Activated CD8-positive, alpha-beta memory T cell treated with anti-CD3 and anti-CD28 coated beads for 36 hours (primary cell): ENCODE measurements at regions not wholly inside any gene's neighbourhood (a gene's known extent, or its start where the extent isn't known, plus 50 kb on each side); places are given as distances from the start of the nearest gene placed in this dataset.

Experiments used
- CTCF ChIA-PET: fragments of 350-600 bp; sonication (Branson Sonifier 250); formaldehyde crosslinking; loops from one replicate; lab custom pipeline; 2021; ENCODE audit warnings: antibody characterized with exemption; lab: Charles Lee
- POLR2A ChIA-PET: fragments of 350-600 bp; sonication (Branson Sonifier 250); formaldehyde crosslinking; loops from one replicate; lab custom pipeline; 2021; ENCODE audit warnings: antibody characterized with exemption; lab: Charles Lee

DNA sequence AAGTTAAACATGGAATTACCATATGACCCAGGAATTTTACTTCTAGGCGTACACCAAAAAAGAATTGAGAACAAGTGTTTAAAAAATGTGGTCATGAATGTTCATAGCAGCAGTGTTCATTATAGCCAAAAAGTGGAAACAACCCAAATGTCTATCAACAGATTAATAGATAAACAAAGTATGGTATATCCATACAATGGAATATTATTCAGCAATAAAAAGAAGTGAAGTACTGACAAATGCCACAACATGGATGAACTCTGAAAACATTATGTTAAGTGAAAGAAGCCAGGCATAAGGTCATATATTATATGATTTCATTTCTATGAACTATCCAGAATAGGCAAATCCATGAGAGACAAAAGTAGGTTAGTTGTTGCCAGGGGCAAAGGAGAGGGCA, 141.7 kb upstream of the NAV2 start:
- ChIA-PET POLR2A (no interaction called here), CTCF (interaction anchor here (1.6 kb wide), 1 partner anchor 172 kb away, joined by 3 read pairs; no protein-coding TSS in a partner anchor)

DNA sequence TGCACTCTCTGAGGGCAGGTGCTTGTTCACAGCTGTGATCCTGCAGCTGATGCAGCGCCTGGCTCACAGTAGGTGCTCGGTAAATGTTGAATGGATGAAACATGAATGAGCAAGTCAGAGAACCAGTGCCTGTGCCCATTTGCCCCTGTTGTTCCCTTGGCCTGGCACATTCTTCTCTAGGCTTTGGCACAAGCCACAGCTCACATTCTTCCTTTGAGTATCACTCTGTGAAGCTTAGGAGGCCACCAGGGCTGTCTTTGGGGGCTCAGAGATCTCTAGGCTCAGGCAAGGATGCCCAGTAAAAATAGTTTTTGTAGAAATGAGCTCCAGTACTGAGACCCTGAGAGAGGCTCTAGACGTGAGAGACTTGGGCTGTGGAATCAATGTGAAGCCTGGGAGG, 144.6 kb upstream of the NAV2 start:
- POLR2A ChIA-PET = no interaction called here
- CTCF ChIA-PET = interaction anchor here (0.6 to 1.8 kb wide), 2 partner anchors 13 to 175 kb away, joined by 3 to 6 read pairs; no protein-coding TSS in a partner anchor

- ChIA-PET POLR2A (no interaction called here), CTCF (interaction anchor here (1.8 kb wide), 1 partner anchor 176 kb away, joined by 6 read pairs; no protein-coding TSS in a partner anchor)
These were observed 145.9 kb upstream of the NAV2 start for GRCh38 chr11:19566583-19567379.

DNA sequence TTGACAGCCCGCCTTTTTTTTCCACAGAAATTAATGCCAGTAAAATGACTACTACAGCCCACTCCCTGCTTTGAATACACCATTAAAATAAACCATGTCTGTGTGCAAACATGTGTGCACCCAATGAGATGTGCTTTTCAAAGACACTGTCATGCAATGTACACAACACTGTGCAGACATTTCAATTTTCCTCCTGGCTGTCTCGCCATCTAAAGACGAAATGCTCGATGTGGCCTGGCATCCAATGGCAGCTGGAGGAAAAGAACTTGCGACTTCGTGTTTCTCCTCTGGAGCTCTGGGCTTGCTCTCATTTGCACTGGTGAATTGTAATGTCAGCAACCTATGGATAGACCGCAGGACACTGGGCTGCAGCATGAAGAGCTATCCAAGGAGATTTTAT, 147.0 kb upstream of the NAV2 start:
- ChIA-PET CTCF (interaction anchor here (0.6 to 0.8 kb wide), 2 partner anchors 11 to 283 kb away, joined by 3 read pairs; no protein-coding TSS in a partner anchor), POLR2A (no interaction called here)

GRCh38 chr11:19562156-19562555, 150.5 kb upstream of the NAV2 start:
- ChIA-PET POLR2A (no interaction called here), CTCF (interaction anchor here (0.6 to 1.2 kb wide), 2 partner anchors 17 to 181 kb away, joined by 3 read pairs; no protein-coding TSS in a partner anchor)

DNA sequence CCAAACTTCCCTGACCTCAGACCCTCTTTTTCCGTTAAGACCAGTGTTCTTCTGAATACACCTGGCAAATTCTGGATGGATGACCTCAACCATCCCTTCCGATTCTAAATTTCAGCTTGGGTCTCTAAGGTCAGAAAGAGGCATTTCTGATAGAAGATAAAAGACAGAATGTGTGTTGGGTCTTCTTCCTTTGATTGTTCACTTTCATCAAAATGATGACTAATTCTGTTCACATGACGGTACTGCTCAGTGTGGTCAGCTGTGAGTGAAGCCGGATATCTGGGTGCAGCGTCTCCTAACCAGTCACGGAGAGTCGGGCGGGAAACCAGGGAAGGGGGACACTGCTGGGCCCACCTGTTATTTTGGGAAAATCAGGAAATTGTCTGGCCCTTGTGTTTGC, 151.6 kb upstream of the NAV2 start:
- ChIA-PET POLR2A (no interaction called here), CTCF (interaction anchor here (1.2 to 1.8 kb wide), 2 partner anchors 185 to 189 kb away, joined by 4 read pairs; no protein-coding TSS in a partner anchor)

DNA sequence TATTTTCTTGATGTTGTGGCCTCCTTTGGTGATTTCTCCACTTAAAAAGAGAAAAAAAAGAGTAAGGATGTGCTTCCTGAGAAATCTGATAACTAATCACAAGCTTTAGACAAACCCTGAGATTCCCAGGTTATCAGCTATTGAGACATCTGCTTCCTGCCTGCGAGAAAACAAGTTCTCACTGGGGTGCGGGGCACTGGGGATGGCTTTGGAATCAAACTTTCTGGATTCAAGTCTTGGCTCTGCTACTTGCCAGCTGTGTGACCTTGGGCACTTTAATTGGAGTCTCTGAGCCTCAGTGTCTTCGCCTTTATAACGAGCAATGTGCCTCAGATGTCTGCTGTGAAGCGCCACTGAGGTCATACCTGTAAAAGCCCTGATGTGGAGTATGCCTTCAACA, 152.5 kb upstream of the NAV2 start:
- ChIA-PET POLR2A (no interaction called here), CTCF (interaction anchor here (0.8 to 1.8 kb wide), 5 partner anchors 179 to 343 kb away, joined by 3 to 5 read pairs (median 4); no protein-coding TSS in a partner anchor)

DNA sequence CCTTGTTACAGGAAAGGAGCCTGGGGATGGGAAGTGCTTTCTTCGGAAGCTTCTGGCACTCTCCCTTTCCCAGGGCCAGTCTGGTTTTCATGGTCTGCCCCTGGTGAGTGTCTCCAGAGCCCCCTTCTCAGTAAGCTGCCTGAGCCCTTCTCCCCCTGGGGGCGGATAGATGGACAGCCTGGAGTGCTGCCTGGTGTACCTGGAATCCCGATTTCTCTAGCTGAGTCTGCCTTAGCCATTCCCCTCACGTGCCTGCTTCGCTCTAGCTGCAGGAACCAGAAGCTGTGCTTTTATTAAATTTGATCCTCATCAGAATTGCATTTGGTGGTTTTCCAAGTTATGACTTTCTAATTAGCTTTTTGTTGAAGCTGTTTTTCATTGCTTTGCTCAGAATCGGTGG, 152.9 kb upstream of the NAV2 start:
- POLR2A ChIA-PET = no interaction called here
- CTCF ChIA-PET = interaction anchor here (0.8 to 1.8 kb wide), 5 partner anchors 180 to 343 kb away, joined by 3 to 5 read pairs (median 4); no protein-coding TSS in a partner anchor

GRCh38 chr11:19558189-19558986, 154.2 kb upstream of the NAV2 start:
- CTCF ChIA-PET = interaction anchor here (1.2 kb wide), 1 partner anchor 184 kb away, joined by 5 read pairs; no protein-coding TSS in a partner anchor
- POLR2A ChIA-PET = no interaction called here

DNA sequence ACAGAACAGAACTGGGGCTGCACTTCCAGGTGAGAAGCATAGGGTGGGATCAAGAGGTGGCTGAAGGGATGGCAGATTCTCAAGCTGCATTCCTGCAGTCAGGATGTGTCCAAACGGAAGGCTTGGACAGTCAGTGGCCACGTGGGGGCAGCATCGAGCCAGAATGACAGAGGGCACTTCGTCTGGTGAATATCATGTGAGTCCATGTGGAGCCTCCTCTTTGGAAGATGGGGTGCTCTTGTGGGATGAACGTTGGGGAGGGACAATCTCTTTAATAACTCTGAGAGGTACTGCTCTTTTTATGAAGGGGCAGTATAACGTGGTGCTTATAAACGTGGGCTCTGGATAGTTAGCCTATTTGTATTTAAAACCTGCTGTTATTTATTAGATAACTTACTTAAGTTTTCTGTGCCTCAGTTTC, 154.9 kb upstream of the NAV2 start:
- ChIA-PET CTCF (interaction anchor here (0.6 to 1.2 kb wide), 6 partner anchors 11 to 349 kb away, joined by 3 to 5 read pairs (median 3); no protein-coding TSS in a partner anchor), POLR2A (no interaction called here)

- ChIA-PET POLR2A (no interaction called here), CTCF (interaction anchor here (0.6 to 5.3 kb wide), 8 partner anchors 10 to 349 kb away, joined by 3 to 18 read pairs (median 4); no protein-coding TSS in a partner anchor)
These were observed 155.5 kb upstream of the NAV2 start for GRCh38 chr11:19557185-19557584.

DNA sequence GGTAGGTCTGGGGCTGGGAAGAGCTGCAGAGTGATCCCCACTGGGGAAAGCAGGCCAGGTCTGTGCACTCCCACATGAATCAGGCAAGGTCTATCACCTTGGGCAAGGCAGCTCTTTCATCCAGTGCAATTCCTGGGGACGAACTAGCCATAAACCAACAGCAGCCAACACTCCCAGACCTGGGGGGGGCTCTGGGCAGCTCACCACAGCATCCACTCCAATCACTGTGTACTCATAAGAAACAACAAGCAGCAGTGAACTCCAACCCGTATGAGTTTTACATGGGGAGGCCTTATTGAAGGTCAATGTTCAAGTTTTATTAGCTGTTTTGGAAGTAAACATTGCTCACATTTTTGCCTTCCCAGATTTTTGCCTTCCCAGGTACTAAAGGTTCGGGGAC, 157.4 kb upstream of the NAV2 start:
- ChIA-PET CTCF (interaction anchor here (0.7 to 5.3 kb wide), 7 partner anchors 8 to 483 kb away, joined by 3 to 18 read pairs (median 3); no protein-coding TSS in a partner anchor), POLR2A (no interaction called here)

DNA sequence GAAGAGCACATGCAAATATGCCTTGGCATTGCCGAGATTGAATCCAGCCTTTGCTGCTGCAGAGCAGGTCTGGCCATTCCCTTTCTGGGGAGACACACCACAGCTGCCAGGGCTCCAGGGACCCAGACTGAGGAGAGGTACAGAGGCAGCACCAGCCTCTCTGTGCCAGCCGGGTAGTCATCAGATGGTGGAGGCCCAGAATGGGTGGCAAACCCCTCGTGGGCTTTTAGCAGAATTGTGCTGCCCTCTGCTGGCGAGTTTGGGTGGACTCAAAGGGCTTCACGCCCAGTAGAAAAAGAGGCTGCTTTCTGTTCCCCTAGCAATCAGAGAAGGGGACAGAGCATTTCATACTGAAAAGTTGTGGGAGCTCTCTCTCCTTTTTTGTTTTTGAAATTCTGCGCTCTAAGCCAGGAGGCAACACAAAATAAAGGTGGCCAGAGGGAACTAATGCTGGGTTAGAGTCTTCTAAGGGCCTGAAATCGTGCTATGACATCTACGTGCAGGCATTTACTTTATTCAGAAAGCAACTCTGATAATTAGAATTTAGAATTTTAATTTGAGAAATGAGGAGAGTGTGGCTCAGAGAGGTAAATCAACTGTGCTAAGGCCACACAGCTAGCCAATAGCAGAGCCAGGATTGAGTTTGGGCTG, 158.8 kb upstream of the NAV2 start:
- ChIA-PET CTCF (interaction anchor here (0.8 to 5.3 kb wide), 5 partner anchors 9 to 483 kb away, joined by 3 to 18 read pairs (median 5); no protein-coding TSS in a partner anchor), POLR2A (no interaction called here)

GRCh38 chr11:19552656-19553260, 159.9 kb upstream of the NAV2 start:
- ChIA-PET CTCF (interaction anchor here (0.8 to 5.3 kb wide), 4 partner anchors 49 to 482 kb away, joined by 3 to 18 read pairs (median 6); no protein-coding TSS in a partner anchor), POLR2A (no interaction called here)

DNA sequence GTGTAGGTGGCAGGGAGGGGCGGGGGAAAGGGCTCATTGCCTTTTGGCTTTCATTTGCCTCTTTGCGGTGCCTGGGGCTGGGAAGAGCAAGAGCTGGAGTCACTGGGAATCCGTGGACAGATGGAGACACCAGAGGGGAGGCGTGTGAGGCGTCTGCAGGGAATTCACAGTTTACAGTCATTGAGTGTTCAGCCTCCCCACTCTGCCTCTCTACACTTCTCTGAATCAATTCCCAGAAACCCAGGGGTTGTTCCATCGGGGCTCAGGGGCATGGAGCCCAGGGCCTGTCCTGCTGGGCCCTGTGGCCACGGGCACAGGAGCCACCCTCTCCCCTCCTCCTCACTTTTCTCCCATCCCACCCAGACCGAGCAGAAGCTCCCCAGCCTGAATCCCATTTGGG, 160.5 kb upstream of the NAV2 start:
- CTCF ChIA-PET = interaction anchor here (5.3 kb wide), 1 partner anchor 191 kb away, joined by 18 read pairs; no protein-coding TSS in a partner anchor

GRCh38 chr11:19551457-19551856, 161.2 kb upstream of the NAV2 start:
- ChIA-PET CTCF (no interaction called here), POLR2A (no interaction called here)

More for the DNA sequence above, 160.5 kb upstream of the NAV2 start:
- POLR2A ChIA-PET = no interaction called here

DNA sequence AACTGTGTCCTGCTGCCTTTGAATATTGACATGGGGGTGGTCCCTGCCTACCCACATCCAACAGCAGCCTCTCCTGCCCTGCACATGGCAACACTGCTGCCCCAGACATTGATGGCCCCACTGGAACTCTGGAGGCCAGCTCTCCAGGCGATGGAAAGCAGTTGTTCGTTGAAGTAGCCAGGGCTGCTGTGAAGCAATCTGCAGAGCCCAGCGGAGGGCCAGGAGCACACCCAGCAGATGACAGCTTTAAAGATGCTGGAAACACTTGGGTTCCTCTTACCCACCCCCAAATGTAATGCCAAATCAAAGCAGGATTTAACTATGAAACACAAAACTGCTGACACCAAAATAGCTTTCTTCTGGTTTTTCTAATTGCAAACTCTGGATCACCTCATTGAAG, 165.6 kb upstream of the NAV2 start:
- ChIA-PET POLR2A (interaction anchor here (0.6 kb wide), 1 partner anchor 281 kb away, joined by 5 read pairs; no protein-coding TSS in a partner anchor), CTCF (interaction anchor here (0.8 kb wide), 1 partner anchor 10 kb away, joined by 5 read pairs; no protein-coding TSS in a partner anchor)

DNA sequence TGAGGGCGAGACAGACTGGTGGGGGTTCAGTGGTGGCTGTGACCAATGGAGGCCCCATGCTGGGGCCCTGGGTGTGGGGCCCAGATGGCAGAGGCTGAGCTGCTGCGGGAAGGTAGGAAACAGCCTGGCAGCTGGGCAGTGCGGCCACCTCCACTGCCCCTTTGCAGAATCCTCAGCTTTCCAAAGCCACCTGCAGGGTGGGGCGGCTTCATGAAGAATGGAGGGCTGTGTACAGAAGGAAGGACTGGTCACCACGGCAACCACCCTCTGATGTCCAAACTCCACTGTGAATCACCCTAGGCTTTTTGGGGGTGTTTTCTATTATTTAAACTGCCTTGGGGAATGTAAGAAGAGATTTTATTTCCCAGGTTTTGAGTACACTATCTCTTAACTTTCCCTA, 166.3 kb upstream of the NAV2 start:
- CTCF ChIA-PET = interaction anchor here (0.8 to 1.0 kb wide), 2 partner anchors 11 to 286 kb away, joined by 3 to 5 read pairs; no protein-coding TSS in a partner anchor
- POLR2A ChIA-PET = interaction anchor here (0.6 kb wide), 1 partner anchor 280 kb away, joined by 5 read pairs; no protein-coding TSS in a partner anchor
